HepG2 (cell line): ENCODE measurements at regions not wholly inside any gene's neighbourhood (a gene's known extent, or its start where the extent isn't known, plus 50 kb on each side); places are given as distances from the start of the nearest gene placed in this dataset.

Source experiments
- ZNF841 ChIP-seq: sonication (generic); formaldehyde crosslinking; IDR thresholded peaks from 2 replicates; pipeline ENCODE4 v1.8.1; 2023; ENCODE audit warnings: missing genetic modification reagents, borderline replicate concordance
- TF ChIP-seq, protein P1 (sequence below): sonication (generic); formaldehyde crosslinking; IDR thresholded peaks from 2 replicates; pipeline ENCODE4 v1.5.0; 2020; ENCODE audit warnings: mild to moderate bottlenecking, missing genetic modification reagents, moderate library complexity

DNA sequence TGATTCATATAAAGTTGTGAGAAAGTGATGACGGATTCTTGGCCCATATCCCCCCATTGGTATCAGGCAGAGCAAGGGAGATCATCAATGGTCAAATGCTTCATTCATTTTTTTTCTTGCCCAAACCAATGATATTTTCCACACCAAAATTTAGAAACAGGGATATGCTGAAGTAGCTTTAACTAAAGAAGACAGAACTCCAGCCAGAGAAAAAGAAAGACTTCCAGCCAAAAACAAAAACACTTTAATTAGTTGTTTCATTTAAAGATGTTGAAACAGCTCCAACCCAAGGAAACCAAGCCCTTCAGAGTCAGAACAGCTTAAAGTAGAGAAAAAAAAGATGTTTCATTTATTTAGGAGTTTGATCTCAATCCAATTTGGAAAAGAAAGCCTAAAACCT is 358.9 kb upstream of the NBEA start:
- no peak for TF ChIP-seq ZNF841 (CRISPR knock-in tag)
- TF ChIP-seq, protein P1, sequence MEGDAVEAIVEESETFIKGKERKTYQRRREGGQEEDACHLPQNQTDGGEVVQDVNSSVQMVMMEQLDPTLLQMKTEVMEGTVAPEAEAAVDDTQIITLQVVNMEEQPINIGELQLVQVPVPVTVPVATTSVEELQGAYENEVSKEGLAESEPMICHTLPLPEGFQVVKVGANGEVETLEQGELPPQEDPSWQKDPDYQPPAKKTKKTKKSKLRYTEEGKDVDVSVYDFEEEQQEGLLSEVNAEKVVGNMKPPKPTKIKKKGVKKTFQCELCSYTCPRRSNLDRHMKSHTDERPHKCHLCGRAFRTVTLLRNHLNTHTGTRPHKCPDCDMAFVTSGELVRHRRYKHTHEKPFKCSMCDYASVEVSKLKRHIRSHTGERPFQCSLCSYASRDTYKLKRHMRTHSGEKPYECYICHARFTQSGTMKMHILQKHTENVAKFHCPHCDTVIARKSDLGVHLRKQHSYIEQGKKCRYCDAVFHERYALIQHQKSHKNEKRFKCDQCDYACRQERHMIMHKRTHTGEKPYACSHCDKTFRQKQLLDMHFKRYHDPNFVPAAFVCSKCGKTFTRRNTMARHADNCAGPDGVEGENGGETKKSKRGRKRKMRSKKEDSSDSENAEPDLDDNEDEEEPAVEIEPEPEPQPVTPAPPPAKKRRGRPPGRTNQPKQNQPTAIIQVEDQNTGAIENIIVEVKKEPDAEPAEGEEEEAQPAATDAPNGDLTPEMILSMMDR: no peak
